ENCODE measurements at regions not wholly inside any gene's neighbourhood (a gene's known extent, or its start where the extent isn't known, plus 50 kb on each side); places are given as distances from the start of the nearest gene placed in this dataset.

GRCh38 chr7:85565276-85565675, 378.4 kb upstream of the SEMA3D start:
- no peaks in the 10 kb centered on the region for H3K36me3 Mint-ChIP-seq (ENCODE audit: insufficient read depth, unreplicated experiment)
- H3K27ac Mint-ChIP-seq (ENCODE audit: unreplicated experiment), result no peak overlapping the region
- no peaks in the 10 kb centered on the region for H3K36me3 ChIP-seq (ENCODE audit: control insufficient read depth, insufficient read depth, low read length)
- CTCF ChIA-PET, result no interaction called here
- no peaks in the 10 kb centered on the region for H3K27me3 Mint-ChIP-seq (ENCODE audit: insufficient read depth, unreplicated experiment)
- POLR2A ChIA-PET, result no interaction called here
- H3K9me3 ChIP-seq, result no peaks in the 10 kb centered on the region
- intact Hi-C loops (cut with micrococcal nuclease; ENCODE audit: unreplicated experiment), result no loop called here
- DNase-seq, result no peak
- no peaks in the 10 kb centered on the region for H3K27me3 ChIP-seq (replicated peaks; ENCODE audit: control insufficient read depth, insufficient read depth, low read length)
- H3K9me3 Mint-ChIP-seq (ENCODE audit: unreplicated experiment), result no peaks in the 10 kb centered on the region
- no peak overlapping the region for H3K4me3 Mint-ChIP-seq (ENCODE audit: unreplicated experiment)
- H3K4me3 ChIP-seq (ENCODE audit: low read depth, low read length), result no peak overlapping the region
- no peaks in the 10 kb centered on the region for H3K4me1 ChIP-seq
- BruUV-seq (replicated peaks), result no TSS peak
- no peaks in the 10 kb centered on the region for H3K4me1 Mint-ChIP-seq (ENCODE audit: low read depth, unreplicated experiment)
- TF ChIP-seq CTCF (IDR thresholded peaks at IDR 0.05; ENCODE audit: insufficient read depth in 1 of 2, low read depth in 1 of 2, low read length in 1 of 2, severe bottlenecking in 1 of 2, unreplicated experiment in 1 of 2), result no peak

DNA sequence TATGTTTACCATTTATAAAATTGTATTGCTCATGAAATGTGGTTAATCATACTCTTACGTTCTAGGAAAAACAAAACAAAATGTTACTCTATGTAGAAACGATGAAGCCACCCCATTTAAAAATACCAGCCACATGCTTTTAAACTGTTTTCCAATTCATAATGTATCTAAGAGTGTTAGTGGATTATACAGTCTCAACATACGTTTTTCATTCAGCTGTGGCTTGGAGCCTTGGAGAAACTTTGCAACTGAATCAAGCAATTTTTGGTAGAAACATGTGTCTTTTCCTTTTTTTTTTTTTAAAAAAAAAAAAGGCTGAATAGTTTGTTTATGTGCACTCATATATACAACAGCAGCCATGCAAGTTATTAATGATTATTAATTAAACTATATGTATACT, 378.0 kb upstream of the SEMA3D start:
- ChIA-PET CTCF (no interaction called here), POLR2A (interaction anchor here (0.7 kb wide), 1 partner anchor 36 kb away, joined by 3 read pairs; no protein-coding TSS in a partner anchor)
- H3K4me3 ChIP-seq (ENCODE audit: low read depth, low read length), result no peak overlapping the region
- no peaks in the 10 kb centered on the region for H3K36me3 ChIP-seq (ENCODE audit: control insufficient read depth, insufficient read depth, low read length)
- Mint-ChIP-seq H3K27ac (ENCODE audit: unreplicated experiment) (no peak overlapping the region), H3K9me3 (ENCODE audit: unreplicated experiment) (no peaks in the 10 kb centered on the region), H3K4me1 (ENCODE audit: low read depth, unreplicated experiment) (no peaks in the 10 kb centered on the region), H3K36me3 (ENCODE audit: insufficient read depth, unreplicated experiment) (no peaks in the 10 kb centered on the region), H3K27me3 (ENCODE audit: insufficient read depth, unreplicated experiment) (no peaks in the 10 kb centered on the region), H3K4me3 (ENCODE audit: unreplicated experiment) (no peak overlapping the region)
- TF ChIP-seq CTCF (IDR thresholded peaks at IDR 0.05; ENCODE audit: insufficient read depth in 1 of 2, low read depth in 1 of 2, low read length in 1 of 2, severe bottlenecking in 1 of 2, unreplicated experiment in 1 of 2), result no peak
- no peaks in the 10 kb centered on the region for H3K27me3 ChIP-seq (replicated peaks; ENCODE audit: control insufficient read depth, insufficient read depth, low read length)
- intact Hi-C loops (cut with micrococcal nuclease; ENCODE audit: unreplicated experiment), result no loop called here
- no peaks in the 10 kb centered on the region for H3K9me3 ChIP-seq
- H3K4me1 ChIP-seq, result no peaks in the 10 kb centered on the region
- no TSS peak for BruUV-seq (replicated peaks)
- DNase-seq, result no peak

DNA sequence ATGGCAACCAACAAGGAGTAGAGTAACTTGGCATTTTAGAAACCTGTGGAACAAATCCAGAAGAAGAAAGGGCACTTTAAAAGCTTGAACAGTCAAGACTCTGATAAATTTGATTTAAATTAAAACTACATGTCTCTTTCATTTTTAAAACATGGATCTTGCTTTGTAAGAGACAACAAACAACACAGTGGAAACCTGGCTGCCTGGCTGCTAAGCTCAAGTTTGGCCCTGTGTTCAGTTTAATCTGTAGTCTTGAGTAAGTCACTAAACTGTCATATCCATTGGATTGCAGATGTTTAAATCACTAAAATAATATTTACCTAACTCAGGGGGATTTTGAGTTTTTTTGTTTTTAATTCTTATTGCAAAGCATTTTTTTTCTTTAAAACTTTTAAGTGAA, 374.9 kb upstream of the SEMA3D start:
- Mint-ChIP-seq H3K4me3 (ENCODE audit: unreplicated experiment) (no peak overlapping the region), H3K36me3 (ENCODE audit: insufficient read depth, unreplicated experiment) (no peaks in the 10 kb centered on the region), H3K27ac (ENCODE audit: unreplicated experiment) (no peak overlapping the region), H3K4me1 (ENCODE audit: low read depth, unreplicated experiment) (no peaks in the 10 kb centered on the region), H3K9me3 (ENCODE audit: unreplicated experiment) (no peaks in the 10 kb centered on the region), H3K27me3 (ENCODE audit: insufficient read depth, unreplicated experiment) (no peaks in the 10 kb centered on the region)
- ChIA-PET POLR2A (no interaction called here), CTCF (interaction anchor here (0.5 kb wide), 1 partner anchor 512 kb away, joined by 10 read pairs; no protein-coding TSS in a partner anchor)
- intact Hi-C loops (cut with micrococcal nuclease; ENCODE audit: unreplicated experiment), result no loop called here
- H3K4me1 ChIP-seq, result no peaks in the 10 kb centered on the region
- no TSS peak for BruUV-seq (replicated peaks)
- no peaks in the 10 kb centered on the region for H3K9me3 ChIP-seq
- no peak for DNase-seq
- no peak for TF ChIP-seq CTCF (IDR thresholded peaks at IDR 0.05; ENCODE audit: insufficient read depth in 1 of 2, low read depth in 1 of 2, low read length in 1 of 2, severe bottlenecking in 1 of 2, unreplicated experiment in 1 of 2)
- H3K36me3 ChIP-seq (ENCODE audit: control insufficient read depth, insufficient read depth, low read length), result no peaks in the 10 kb centered on the region
- no peaks in the 10 kb centered on the region for H3K27me3 ChIP-seq (replicated peaks; ENCODE audit: control insufficient read depth, insufficient read depth, low read length)
- H3K4me3 ChIP-seq (ENCODE audit: low read depth, low read length), result no peak overlapping the region

Measured in Caco-2 (cell line).